GM11168 (cell line): ENCODE measurements at regions not wholly inside any gene's neighbourhood (a gene's known extent, or its start where the extent isn't known, plus 50 kb on each side); places are given as distances from the start of the nearest gene placed in this dataset.

ENCODE experiments used
- in situ Hi-C: fragments of 300-500 bp; cut with MboI; formaldehyde crosslinking; loops from one replicate; pipeline ENCODE4 v1.12.0; 2022; ENCODE audit warnings: low sequenced_read_pairs; ENCODE audit not compliant: unreplicated experiment

DNA sequence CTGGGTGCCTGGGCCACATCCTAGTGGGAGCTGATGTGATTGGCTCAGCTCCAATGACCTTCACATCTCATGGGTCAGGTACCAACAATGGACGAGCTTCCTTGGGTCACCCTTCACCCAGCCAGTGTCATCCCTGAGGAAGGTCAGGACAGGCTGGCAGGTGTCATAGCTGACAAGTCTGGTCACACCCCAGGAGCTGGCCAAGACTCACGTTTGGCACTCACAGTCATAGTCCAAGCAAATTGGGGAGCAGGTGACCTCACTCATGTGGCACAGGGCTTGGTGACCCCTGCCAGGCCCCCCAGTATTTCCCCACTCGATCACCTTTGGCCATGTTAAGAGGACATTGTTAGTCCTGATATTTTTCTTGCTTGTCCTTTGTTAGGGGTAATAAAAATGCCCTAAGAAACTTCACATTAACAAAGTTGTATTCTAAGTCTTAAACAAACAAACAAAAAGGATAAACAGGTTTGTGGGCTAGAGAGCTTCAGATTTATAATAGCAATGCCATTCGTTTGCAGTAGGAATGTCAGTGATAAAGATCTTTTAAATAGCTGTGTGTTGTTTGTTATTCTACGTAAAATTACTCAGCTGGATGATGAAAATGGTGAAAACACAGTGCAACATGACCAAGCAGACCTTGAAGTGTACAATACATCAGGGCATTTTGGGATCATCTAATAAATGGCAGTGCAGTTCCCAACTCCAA is 79.5 kb upstream of the POMGNT2 start:
- in situ Hi-C loops: no loop called here

DNA sequence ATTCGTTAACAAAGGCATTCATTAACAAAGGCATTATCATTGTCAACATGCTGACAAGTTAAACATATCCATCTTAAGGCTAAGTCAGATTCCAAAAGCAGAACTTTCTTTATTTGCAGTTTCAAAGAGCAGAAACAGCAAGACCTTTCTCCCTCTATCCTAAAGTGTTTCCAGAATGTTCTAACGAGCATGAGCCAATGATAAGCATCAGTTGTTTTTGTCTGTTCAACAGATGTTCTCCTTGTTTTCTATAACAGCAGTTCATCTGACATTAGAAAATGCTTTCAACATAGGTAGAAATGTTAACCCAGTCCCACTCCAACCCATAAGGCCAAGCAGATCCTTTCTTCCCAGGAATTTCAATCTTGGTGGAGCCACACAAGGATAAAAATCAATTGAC is 77.6 kb upstream of the POMGNT2 start:
- in situ Hi-C loops: no loop called here

DNA sequence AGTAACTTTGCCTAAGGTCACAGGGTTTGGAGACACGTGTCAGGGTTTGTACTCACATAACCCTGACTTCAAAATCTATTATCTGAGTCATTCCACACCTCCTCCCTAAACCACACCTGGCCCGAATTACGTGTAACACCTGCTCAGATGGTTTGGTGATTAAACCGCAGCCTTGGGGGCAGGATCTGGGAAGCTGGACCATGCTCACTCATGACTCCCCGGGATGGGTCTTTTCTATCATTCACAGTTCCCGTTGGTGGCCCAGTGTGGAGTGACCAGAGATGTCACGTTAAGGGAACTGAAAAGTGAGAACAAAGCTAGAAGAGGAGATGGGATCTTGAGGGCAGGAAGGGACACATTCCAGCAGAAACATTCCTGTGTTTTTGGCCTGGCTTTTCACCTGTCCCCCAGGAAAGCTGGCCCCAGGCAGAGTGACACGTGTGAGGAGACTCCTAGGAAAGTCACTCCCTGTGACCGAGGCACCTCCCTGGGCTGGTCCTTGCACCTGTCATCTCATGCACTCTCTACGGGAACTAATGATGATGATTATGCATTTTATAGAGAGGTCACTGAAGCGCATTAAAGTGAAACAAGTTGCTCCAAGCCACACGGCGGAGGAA is 75.4 kb upstream of the POMGNT2 start:
- in situ Hi-C loops: no loop called here

DNA sequence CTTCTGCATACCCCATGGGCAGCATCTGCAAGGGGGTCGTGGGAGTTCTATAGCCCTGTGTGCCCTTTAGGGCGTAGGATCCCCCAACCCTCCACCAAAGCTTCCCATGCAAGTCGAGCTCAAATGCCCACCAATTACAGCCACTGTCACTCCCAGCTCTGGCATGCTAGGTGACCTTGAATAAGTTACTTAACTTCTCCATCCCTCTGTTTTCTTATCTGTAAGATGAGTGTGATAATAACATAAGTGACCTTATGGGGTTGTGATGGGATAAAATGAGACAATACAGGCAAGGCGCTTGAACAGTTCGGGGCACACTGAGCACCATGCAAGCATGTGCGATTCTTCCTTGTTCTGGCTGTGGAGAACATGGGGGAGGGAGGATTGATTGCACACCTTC is 74.8 kb upstream of the POMGNT2 start:
- in situ Hi-C loops: no loop called here

DNA sequence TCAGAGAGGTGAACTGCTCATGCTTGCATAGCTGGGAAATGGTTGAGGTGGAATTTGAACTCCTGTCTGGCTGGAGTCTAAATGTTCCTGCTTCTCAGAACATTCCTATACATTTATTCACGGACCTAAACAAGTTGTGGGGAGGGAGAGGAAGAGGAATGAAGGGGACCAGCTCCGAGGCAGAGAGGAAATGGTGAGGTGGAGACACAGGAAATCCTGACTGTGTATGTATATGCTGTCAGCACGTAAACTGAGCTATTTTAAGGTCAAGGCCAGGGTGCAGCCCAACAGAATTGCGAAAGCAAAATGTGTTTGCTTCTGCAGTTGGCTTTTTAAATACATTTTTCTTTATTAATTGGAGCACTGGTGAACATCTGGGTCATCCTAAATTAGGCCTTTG is 74.1 kb upstream of the POMGNT2 start:
- in situ Hi-C loops: no loop called here

DNA sequence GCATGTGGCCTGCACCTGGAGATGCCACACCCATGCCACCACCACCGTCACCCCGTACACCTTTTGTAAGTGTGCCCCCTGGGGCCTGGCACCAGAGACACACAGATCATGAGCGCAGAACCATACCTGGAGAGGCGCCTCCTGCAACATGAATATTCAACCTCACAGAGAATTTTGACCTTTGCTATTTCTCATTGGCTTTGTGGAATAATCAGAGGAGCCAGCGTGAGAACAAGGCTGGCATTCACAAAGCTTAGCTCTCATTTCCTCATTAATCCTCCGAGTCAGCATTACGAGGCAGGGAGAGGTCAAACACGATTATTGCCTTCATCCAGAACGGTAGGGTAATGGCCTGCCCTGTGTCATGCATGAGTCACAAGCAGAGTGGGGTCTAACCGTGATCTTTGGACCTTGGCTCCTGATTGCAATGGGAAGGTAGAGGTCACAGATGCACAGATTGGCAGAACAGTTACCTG is 73.0 kb upstream of the POMGNT2 start:
- in situ Hi-C loops: no loop called here

DNA sequence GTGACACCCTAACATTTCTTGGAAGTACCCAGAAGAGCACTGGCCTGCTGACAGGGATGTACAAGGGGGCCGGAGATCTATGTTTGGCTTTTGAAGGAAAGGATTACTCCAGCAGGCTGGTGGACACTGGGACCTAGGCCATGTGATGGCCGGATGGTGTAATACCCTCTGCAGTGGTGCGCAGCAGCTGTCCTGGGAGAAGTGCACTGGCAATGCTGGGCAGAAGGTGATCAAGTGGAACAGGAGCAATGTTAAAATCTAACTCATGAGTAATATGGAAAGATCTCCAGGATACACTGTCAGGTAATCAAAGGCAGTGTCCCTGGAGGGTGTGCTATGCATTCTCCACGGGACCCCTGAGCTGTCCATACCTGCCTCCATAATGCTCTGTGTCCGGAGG is 71.2 kb upstream of the POMGNT2 start:
- in situ Hi-C loops: no loop called here

DNA sequence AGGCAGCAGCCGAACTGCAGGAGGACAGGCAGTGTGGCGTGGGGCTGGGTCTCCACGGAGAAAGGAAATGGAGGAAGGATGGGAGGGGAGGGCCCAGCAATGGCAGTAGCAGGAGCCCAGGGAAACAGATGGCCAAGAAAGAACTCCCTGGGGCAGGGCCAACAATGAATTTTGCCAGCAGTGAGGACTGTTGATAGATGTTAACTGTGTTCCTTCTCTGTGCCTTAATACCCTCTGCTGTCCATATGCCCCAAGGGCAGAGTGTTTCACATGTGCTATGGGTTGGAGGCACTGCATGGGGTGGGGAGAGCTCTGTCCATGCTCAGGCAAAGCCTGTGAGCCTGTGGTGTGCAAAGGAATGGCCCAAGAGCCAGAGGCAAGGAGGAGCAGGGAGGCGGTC is 70.8 kb upstream of the POMGNT2 start:
- in situ Hi-C loops: no loop called here

DNA sequence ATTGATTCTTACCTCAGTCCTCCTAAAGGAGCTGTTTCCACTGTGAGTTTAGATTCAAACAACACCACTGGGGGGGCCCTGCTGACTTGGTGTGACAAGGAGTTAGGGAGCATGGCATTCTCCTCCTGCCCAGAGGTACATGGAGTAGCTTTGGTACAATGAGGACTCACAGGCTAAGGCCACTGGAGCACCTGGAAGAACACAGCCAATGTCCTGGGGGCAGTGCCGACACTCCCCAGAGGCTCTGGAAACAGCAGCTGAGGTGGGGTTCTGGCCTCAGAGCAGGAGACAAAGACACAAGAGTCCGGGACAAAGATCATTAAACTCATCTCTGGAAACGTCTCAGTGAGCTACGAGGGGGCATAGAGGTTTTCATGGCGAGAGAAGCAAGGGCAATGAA is 69.7 kb upstream of the POMGNT2 start:
- in situ Hi-C loops: no loop called here

DNA sequence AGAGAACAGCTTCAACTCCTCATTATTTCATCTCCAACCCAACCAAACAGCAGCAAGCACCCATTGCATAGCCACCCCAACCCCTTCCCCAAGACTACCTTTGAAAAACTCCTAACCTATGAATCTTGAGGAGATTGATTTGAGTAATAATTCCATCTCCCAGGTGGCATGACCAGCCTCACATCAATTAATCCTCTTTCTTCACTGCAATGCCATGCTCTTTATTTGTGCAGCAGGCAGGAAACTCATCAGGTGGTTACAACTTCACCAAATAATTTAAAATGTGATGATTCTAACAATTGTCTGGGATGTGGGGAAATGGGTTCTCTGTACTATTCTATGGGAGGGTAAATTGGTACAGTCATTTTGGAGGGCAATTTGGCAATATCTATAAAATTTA is 68.1 kb upstream of the POMGNT2 start:
- in situ Hi-C loops: no loop called here

DNA sequence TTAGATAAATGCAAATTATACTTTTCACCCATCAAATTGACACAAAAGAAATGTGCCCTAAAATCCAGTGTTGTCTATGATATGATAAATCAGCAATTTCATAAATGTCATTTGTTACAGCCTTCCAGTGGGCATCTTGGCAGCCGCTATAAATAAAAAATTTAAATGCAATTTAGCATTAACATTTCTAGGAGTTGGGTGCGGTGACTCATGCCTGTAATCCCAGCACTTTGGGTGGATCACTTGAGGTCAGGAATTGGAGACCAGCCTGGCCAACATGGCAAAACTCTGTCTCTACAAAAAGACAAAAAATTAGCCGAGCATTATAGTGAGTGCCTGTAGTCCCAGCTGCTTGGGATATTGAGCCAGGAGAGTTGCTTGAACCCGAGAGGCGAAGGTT is 65.9 kb upstream of the POMGNT2 start:
- in situ Hi-C loops: no loop called here

DNA sequence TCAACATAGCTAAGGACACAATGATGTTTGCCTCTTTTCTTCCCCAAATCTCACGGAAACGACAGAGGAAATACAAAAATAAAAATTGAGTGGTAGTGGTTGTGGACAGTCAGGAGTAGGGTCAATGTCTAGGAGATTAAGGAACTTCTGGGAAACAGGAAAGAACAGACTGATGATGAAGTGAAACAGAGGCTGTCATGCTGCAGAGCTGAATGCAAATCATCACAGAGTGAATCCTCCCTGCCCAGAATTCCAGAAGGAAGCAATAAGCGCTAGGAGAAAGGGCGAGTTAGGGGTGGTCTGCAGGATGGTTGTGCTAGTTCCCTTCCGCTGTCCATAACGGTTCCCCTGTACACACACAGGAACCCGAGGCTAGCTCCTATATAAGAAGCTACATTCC is 64.7 kb upstream of the POMGNT2 start:
- in situ Hi-C loops: no loop called here

DNA sequence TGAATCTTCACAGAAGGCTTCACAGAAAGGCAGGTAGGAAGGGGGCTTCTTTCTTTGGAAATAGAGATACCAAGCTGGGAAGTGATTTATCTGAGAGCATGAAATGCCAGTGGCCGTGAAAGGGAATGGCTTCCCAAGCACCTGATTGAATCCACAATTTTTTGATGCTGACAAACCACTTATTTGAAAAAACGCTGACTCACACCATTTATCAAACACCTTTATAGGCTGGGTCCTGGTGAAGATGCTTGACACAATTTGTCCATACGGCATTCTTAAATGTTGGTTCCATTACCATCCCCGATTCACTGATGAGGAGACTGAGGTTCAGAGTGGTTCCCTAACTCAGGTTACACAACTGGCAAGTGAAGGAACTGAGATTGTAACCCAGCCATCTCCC is 64.1 kb upstream of the POMGNT2 start:
- in situ Hi-C loops: no loop called here

DNA sequence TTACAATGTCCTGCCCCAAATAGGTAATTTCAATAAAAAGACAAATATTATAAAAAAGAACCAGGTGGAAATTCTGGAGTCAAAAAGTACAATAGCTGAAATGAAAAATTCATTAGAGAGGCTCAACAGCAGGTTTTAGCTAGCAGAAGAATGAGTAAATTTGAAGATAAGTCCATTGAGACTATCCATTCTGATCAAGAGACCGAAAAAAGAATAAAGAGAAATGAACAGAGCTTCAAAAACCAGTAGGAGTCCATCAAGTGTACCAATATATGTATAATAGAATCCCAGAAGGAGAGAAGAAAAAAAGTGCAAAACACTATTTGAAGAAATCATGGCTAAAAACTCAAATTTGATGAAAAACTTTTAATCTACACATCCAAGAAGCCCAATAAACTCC is 60.5 kb upstream of the POMGNT2 start:
- in situ Hi-C loops: no loop called here

DNA sequence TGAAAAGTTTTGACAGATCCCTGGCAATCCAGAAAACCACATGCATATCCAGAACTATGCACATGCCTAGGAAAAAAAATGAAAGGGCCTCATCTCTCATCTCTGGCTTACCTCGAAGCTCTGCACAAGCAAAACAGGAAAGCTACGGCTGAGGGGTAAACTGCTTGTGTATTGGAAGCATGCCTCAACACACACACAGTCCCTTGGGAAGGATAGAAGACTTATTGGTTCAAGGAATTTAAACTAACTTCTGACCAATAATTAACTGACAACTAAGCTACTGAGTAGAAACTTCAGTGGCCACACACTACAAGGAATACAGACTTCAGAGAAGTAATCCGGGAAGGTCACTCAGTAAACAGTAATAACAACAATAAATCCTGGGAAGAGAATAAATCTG is 59.9 kb upstream of the POMGNT2 start:
- in situ Hi-C loops: no loop called here

DNA sequence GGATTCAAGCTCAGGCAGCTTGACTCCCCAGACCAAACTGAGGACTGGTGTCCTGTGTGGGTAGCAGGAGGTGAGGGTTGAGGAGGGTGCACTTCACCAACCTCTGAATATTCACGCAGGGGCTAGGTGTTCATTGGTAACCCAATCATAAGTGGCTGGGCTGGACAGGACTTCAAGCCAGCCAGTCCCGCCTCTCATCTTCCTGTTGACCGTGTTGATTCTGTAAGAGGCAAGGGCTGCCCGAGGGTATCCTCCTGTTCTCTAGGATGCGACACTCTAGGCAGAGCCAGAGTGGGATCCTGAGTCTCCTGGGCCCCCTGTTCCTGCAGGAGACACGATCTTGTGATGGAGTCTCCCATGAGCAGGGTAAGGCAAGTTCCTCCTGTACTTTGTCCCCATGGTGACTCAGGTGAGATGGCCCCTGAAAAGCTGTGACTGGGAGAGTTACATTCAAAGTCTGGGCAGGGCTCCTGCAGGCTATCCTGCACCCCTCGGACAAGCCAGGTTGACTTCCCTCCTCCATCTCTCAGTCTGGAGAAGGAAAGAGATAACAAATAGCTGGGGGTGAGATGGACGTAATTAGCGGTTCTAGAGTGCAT is 58.1 kb upstream of the POMGNT2 start:
- in situ Hi-C loops: no loop called here

DNA sequence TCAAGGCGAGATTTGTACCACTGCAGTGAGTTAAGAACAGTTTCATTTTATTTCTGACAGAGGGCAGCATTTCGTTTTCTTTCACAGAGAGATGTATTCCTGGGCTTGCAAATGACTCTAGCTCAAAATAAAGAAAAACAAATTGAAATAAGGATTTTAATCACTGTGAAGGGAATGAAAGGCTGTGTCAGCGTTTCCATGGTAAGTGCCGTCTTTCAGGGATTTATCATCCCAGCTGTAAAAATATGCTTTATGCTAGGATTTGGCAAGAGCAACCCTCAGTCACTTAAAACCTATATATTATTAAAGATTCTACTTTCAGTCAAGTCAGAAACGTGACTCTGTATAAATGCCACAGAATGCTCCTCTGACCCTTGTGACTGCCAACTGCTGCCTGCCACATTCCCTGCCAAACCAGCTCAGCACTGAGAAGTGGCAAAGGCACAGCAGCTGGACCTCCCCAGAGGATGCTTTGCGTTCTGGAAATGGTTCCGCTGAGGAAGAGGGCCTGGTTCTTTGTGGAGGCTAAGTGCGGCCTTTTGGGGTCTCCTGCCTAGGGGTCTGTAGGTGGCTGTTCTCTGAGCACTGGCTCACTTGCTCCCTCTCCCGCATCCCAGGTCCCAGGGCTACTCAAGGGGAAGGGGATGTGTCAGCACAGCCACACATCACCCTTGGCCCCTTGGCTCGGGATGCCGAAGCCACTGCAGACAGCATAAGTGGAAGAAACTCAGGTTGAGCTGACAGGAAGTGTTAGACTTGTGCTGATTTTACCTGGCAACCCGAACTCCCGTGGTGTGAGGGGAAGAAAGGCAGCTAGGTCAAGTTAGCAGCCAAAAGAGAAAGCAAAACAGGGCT is 56.6 kb upstream of the POMGNT2 start:
- in situ Hi-C loops: no loop called here

DNA sequence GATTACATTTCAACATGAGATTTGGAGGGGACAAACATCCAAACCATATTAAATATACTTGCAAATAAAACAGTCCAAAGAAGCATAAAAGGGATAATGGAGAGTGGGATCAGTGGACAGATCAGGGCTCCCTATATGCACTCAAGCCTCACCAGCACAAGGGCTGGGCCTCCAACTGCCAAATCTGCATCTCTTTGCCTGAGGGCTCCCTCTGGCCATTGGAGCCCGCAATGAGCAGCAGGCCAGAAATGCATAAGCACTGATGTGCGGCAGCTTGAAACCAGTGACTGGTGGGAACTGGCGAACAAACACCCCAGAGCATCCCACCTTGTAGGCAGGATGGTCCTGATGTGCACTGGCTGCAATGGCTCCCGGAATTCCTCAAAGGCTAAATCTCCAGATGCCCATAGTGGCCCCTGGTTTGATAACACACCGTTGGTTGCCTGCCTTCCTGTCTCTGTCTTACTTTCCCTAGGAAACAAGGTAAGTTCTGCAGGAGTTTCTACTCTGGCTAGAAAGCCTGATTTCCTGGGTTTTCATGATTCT is 55.9 kb upstream of the POMGNT2 start:
- in situ Hi-C loops: no loop called here

DNA sequence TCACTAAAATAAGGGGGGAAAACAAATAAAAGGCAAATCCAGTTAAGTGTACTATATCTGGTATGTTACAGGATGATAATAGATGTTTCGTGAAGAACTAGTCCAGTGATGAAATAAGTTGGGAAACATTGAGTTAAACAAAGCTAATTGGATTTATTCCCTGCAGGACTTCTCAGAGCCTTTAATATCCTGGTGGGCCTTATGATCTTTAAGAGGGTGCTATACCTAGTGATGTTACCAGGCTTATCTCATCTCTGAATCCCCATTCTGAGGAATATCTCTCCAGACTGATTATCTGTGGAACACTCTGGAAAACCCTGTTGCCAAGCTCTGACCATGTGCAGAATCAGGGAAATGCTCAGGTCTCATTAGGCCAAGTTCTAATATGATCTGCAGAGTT is 54.8 kb upstream of the POMGNT2 start:
- in situ Hi-C loops: no loop called here

DNA sequence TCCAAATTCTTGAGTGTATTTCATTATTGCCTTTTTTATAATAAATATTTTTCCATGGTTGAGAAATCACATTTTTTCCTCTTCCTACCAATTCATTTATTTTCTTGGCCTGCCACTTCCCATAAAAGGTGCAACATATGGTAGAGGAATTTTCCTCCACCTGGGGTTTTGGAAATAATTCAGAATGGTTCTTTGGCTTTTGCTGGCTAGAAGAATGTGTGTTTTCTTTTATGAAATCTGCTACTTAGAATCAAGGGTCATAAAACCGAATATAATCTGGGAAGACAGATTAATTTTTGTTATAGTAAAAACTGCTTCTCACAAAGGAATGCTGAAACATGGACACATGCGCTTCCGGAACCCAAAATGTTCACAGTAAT is 54.0 kb upstream of the POMGNT2 start:
- in situ Hi-C loops: no loop called here
